Kidney (tissue), 13 donors: ENCODE measurements at regions not wholly inside any gene's neighbourhood (a gene's known extent, or its start where the extent isn't known, plus 50 kb on each side); places are given as distances from the start of the nearest gene placed in this dataset.

Experiments
- DNase-seq, 5 donors: peaks; one replicate each; pipeline ENCODE4 v3.0.0-alpha.2; 2013 to 2020
- FAIRE-seq: peaks from 2 replicates; lab custom pipeline; 2012; peaks lifted over from hg19 to GRCh38; lab: Jason Lieb, UNC
- H3K27ac ChIP-seq, 2 donors: one replicate each; pipeline ENCODE4 v1.7.0; 2013; ENCODE audit warnings: low read depth in 2 of 2, low read length in 2 of 2, inconsistent platforms in 1 of 2
- H3K27me3 ChIP-seq: one replicate; pipeline ENCODE4 v1.7.1; 2013; ENCODE audit warnings: low read length, inconsistent platforms; ENCODE audit not compliant: control insufficient read depth, insufficient read depth
- H3K36me3 ChIP-seq, 3 donors: one replicate each; pipeline versions ENCODE4 v1.7.0 to v1.7.1; 2013; ENCODE audit warnings: low read length in 3 of 3, control low read depth in 1 of 3, inconsistent platforms in 1 of 3; ENCODE audit not compliant: insufficient read depth in 3 of 3, control insufficient read depth in 2 of 3
- H3K4me1 ChIP-seq, 3 donors: one replicate each; pipeline versions ENCODE4 v1.7.0 to v1.7.1; 2013; ENCODE audit warnings: low read length in 3 of 3, inconsistent platforms in 1 of 3, low read depth in 1 of 3; ENCODE audit not compliant: control insufficient read depth in 2 of 3, insufficient read depth in 2 of 3
- H3K4me3 ChIP-seq, 3 donors: one replicate each; pipeline versions ENCODE4 v1.7.0 to v1.8.1; 2013; ENCODE audit warnings: low read length in 3 of 3, control low read depth in 1 of 3, inconsistent platforms in 1 of 3
- H3K9ac ChIP-seq, 3 donors: one replicate each; pipeline versions ENCODE4 v1.7.0 to v1.7.1; 2013; ENCODE audit warnings: low read length in 3 of 3, control low read depth in 1 of 3, inconsistent platforms in 1 of 3
- H3K9me3 ChIP-seq, 3 donors: one replicate each; pipeline versions ENCODE4 v1.7.0 to v1.7.1; 2013; ENCODE audit warnings: low read length in 3 of 3, control low read depth in 1 of 3, inconsistent platforms in 1 of 3; ENCODE audit not compliant: control insufficient read depth in 2 of 3, insufficient read depth in 1 of 3
- intact Hi-C: fragments of 100-400 bp; cut with DNase I; formaldehyde crosslinking; loops from one replicate; pipeline ENCODE4 v1.11.1; 2022
- TF ChIP-seq, protein P1 (sequence below): IDR thresholded peaks from 3 replicates; pipeline ENCODE4 v1.5.1; 2012; ENCODE audit warnings: mild to moderate bottlenecking, moderate library complexity, borderline replicate concordance; ENCODE audit not compliant: insufficient read depth; ENCODE audit errors: extremely low read depth
- donor health status: control.
- donor health status: control.
- donor health status: control.
- donor health status: control.
- donor health status: control.
- donor health status: DM: yes; HTN: yes; CAD: no.
- donor health status: Normal renal cell carcinoma (clear cell type).

DNA sequence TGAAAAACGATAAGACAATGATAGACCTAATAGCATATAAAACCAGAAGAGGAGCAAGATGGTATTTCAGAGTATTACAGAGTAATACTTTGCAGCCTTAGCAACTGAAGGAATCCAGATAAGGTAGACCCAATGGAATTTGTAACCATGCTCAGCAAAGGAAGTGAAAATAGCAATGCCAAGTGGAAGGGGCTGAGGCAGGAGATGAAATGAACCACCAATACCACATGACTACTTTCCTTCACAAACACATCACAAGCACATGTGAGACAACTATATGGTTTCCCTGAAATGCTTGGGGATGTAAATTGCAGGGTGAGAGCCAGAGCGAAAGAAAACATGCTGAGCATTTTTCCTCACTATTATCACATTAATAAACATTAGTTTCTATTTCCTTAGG lies 79.8 kb upstream of the MELK start:
- Histone ChIP-seq H3K4me1 (peaks cover 7 to 14% (median 8%) of the 10 kb centered on the region in 3 donors), H3K4me3 (no peak overlapping the region), H3K27me3 (no peaks in the 10 kb centered on the region), H3K27ac (no peak overlapping the region), H3K36me3 (no peaks in the 10 kb centered on the region), H3K9me3 (no peaks in the 10 kb centered on the region), H3K9ac (no peak overlapping the region)
- FAIRE-seq (no peak), DNase-seq (no peak)
- intact Hi-C loops = no loop called here
- TF ChIP-seq, protein P1, sequence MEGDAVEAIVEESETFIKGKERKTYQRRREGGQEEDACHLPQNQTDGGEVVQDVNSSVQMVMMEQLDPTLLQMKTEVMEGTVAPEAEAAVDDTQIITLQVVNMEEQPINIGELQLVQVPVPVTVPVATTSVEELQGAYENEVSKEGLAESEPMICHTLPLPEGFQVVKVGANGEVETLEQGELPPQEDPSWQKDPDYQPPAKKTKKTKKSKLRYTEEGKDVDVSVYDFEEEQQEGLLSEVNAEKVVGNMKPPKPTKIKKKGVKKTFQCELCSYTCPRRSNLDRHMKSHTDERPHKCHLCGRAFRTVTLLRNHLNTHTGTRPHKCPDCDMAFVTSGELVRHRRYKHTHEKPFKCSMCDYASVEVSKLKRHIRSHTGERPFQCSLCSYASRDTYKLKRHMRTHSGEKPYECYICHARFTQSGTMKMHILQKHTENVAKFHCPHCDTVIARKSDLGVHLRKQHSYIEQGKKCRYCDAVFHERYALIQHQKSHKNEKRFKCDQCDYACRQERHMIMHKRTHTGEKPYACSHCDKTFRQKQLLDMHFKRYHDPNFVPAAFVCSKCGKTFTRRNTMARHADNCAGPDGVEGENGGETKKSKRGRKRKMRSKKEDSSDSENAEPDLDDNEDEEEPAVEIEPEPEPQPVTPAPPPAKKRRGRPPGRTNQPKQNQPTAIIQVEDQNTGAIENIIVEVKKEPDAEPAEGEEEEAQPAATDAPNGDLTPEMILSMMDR = no peak

DNA sequence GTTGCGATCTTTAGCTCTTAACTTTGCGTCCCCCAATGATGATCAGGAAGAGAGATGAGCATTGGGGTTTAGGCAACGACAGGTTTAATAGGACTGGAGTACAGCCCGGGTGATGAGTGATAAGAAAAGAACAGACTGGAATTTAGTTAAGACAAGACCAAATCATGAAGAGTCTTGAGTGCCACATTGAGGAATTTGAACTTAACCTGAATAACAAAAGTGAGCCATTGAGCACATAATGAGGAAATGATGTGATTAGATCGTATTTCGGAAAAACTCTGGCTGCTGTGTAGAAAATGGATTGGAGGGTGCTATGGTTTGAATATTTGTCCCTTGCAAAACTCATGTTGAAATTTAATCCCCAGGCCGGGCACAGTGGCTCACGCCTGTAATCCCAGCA lies 83.2 kb upstream of the MELK start:
- TF ChIP-seq, protein P1 = no peak
- intact Hi-C loops = no loop called here
- no peak for FAIRE-seq

DNA sequence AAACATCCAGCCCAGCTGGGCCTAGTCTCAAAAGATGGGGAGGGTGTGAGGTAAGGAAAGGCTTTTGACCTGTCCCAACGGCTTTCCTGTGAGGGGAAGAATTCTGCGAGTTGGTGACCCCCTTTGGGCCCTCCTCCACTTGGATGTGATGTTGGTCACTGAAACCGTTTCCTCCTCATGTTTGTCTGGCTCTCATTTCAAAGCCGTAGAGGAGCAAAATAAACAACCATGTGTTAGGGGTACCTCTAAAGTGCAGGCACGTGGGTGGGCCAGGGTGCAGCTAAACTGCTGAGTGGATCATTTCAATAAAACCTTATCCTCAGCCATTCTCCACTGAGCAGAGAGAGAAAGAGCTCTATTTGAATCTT lies 84.3 kb upstream of the MELK start:
- peak in 4 of 5 donors; percentile 77 to 87 (median 83) for DNase-seq
- no peak for FAIRE-seq

More for the DNA sequence above, 83.2 kb upstream of the MELK start:
- Histone ChIP-seq H3K9ac (no peak overlapping the region), H3K9me3 (no peaks in the 10 kb centered on the region), H3K4me3 (no peak overlapping the region), H3K36me3 (no peaks in the 10 kb centered on the region), H3K27me3 (no peaks in the 10 kb centered on the region), H3K27ac (no peak overlapping the region), H3K4me1 (peaks cover 11 to 22% (median 14%) of the 10 kb centered on the region in 3 donors)
- no peak for DNase-seq

More for the DNA sequence above, 84.3 kb upstream of the MELK start:
- H3K4me3 ChIP-seq = peak overlapping the region; percentile 74 to 88 (median 80)
- no peaks in the 10 kb centered on the region for H3K36me3 ChIP-seq
- no peaks in the 10 kb centered on the region for H3K9me3 ChIP-seq
- peaks cover 11 to 22% (median 14%) of the 10 kb centered on the region in 3 donors for H3K4me1 ChIP-seq
- TF ChIP-seq, protein P1 = no peak
- intact Hi-C loops = no loop called here
- peak overlapping the region; percentile 90 to 94 for H3K27ac ChIP-seq
- no peaks in the 10 kb centered on the region for H3K27me3 ChIP-seq
- H3K9ac ChIP-seq = peak overlapping the region; percentile 48 to 92 (median 78)
